ENCODE measurements at regions not wholly inside any gene's neighbourhood (a gene's known extent, or its start where the extent isn't known, plus 50 kb on each side); places are given as distances from the start of the nearest gene placed in this dataset.

DNA sequence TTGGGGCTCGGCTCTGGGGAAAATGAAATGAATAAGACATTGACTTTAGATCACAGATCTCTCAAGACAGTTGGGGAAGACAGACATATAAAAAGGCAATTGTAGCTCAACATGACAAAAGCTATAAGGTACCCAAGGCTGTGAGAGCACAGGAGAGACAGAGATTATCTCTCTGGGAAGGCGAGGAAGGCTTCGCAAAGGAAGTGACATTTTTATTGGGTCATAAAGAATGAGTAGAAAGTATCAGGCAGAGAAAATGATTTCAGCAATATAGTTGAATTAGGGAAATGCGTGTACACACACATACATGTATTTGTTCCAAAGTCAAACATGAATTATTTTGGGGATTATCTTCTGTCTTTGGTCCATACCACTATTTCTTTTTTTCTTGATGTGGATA lies 381.8 kb upstream of the ADAMTSL1 start (continued):
- TF ChIP-seq, protein P1, sequence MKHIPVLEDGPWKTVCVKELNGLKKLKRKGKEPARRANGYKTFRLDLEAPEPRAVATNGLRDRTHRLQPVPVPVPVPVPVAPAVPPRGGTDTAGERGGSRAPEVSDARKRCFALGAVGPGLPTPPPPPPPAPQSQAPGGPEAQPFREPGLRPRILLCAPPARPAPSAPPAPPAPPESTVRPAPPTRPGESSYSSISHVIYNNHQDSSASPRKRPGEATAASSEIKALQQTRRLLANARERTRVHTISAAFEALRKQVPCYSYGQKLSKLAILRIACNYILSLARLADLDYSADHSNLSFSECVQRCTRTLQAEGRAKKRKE (CRISPR knock-in tag; IDR thresholded peaks at IDR 0.05; ENCODE audit: low read depth), result no peak
- no peak for TF ChIP-seq HDAC2 (IDR thresholded peaks at IDR 0.05)
- TF ChIP-seq KDM1A (IDR thresholded peaks at IDR 0.05; ENCODE audit: low read depth), result no peak
- no peak for TF ChIP-seq JUN (IDR thresholded peaks at IDR 0.05)
- TF ChIP-seq, protein P2, sequence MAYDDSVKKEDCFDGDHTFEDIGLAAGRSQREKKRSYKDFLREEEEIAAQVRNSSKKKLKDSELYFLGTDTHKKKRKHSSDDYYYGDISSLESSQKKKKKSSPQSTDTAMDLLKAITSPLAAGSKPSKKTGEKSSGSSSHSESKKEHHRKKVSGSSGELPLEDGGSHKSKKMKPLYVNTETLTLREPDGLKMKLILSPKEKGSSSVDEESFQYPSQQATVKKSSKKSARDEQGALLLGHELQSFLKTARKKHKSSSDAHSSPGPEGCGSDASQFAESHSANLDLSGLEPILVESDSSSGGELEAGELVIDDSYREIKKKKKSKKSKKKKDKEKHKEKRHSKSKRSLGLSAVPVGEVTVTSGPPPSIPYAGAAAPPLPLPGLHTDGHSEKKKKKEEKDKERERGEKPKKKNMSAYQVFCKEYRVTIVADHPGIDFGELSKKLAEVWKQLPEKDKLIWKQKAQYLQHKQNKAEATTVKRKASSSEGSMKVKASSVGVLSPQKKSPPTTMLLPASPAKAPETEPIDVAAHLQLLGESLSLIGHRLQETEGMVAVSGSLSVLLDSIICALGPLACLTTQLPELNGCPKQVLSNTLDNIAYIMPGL (CRISPR knock-in tag; IDR thresholded peaks at IDR 0.05; ENCODE audit: borderline replicate concordance), result no peak
- TF ChIP-seq CBX8 (IDR thresholded peaks at IDR 0.05), result no peak
- TF ChIP-seq HOXA7 (CRISPR knock-in tag; IDR thresholded peaks at IDR 0.05), result no peak

DNA sequence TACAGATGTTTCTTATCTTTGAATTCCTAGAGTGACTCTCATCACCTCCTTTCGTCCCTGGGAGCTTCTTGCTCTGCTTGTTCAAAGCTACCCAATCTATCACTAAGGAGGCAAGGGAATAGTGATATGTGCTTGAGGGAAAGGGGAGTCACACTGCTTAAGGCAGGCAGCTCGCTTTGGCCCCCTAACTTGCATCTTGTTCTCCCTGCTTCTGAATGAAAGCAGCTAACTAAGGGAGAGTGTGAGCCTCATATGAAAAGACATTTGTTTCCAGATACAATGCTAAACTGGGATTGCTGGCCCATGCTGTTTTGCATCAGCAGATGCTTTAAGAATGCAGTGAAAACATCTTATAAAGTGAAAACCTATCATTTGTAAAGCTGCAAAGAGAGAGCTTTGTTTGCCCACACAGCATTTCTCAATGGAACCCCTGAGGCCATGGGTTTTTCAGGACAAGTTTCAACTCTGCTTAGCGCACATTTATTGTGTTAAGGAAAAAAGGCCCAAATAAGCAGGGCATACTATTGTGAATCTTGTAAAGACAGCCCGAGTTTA lies 367.9 kb upstream of the ADAMTSL1 start:
- ChIA-PET POLR2A (no interaction called here), CTCF (no interaction called here)
- Histone ChIP-seq H3K4me2 (no peak overlapping the region), H3K4me1 (no peaks in the 10 kb centered on the region), H3K9me3 (no peaks in the 10 kb centered on the region), H3K4me3 (no peak overlapping the region), H3K27ac (no peak overlapping the region)
- no peak for DNase-seq (ENCODE audit: low read depth in 1 of 2, low spot score in 1 of 2)
- no peak for ATAC-seq
- no peak for FAIRE-seq
- 6% methylated on average over 4 of the region's 4 CpGs for WGBS (ENCODE audit: missing lambda C conversion rate)
- no peak for TF ChIP-seq CHD2 (IDR thresholded peaks at IDR 0.05; ENCODE audit: low read length, partially characterized antibody)
- TF ChIP-seq SMC3 (IDR thresholded peaks at IDR 0.05), result no peak
- no peak for TF ChIP-seq RNF2 (IDR thresholded peaks at IDR 0.05; ENCODE audit: borderline replicate concordance, low read depth)
- TF ChIP-seq EHF (CRISPR knock-in tag; IDR thresholded peaks at IDR 0.05), result no peak
- no peak for TF ChIP-seq HOXA7 (CRISPR knock-in tag; IDR thresholded peaks at IDR 0.05)
- no peak for TF ChIP-seq MAZ (IDR thresholded peaks at IDR 0.05; ENCODE audit: borderline replicate concordance, low read depth, low read length)
- TF ChIP-seq, protein P2 (CRISPR knock-in tag; IDR thresholded peaks at IDR 0.05; ENCODE audit: borderline replicate concordance), result no peak
- no peak for TF ChIP-seq ZNF302 (CRISPR knock-in tag; IDR thresholded peaks at IDR 0.05)
- no peak for TF ChIP-seq TP53 (CRISPR knock-in tag; IDR thresholded peaks at IDR 0.05)
- TF ChIP-seq, protein P3, sequence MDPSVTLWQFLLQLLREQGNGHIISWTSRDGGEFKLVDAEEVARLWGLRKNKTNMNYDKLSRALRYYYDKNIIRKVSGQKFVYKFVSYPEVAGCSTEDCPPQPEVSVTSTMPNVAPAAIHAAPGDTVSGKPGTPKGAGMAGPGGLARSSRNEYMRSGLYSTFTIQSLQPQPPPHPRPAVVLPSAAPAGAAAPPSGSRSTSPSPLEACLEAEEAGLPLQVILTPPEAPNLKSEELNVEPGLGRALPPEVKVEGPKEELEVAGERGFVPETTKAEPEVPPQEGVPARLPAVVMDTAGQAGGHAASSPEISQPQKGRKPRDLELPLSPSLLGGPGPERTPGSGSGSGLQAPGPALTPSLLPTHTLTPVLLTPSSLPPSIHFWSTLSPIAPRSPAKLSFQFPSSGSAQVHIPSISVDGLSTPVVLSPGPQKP (IDR thresholded peaks at IDR 0.05; ENCODE audit: low read depth, low read length), result no peak
- no peak for TF ChIP-seq MYC (IDR thresholded peaks at IDR 0.05; ENCODE audit: borderline replicate concordance, low read length)
- TF ChIP-seq RARB (CRISPR knock-in tag; IDR thresholded peaks at IDR 0.05), result no peak
- TF ChIP-seq CEBPB (IDR thresholded peaks at IDR 0.05), result no peak
- TF ChIP-seq, protein P4, sequence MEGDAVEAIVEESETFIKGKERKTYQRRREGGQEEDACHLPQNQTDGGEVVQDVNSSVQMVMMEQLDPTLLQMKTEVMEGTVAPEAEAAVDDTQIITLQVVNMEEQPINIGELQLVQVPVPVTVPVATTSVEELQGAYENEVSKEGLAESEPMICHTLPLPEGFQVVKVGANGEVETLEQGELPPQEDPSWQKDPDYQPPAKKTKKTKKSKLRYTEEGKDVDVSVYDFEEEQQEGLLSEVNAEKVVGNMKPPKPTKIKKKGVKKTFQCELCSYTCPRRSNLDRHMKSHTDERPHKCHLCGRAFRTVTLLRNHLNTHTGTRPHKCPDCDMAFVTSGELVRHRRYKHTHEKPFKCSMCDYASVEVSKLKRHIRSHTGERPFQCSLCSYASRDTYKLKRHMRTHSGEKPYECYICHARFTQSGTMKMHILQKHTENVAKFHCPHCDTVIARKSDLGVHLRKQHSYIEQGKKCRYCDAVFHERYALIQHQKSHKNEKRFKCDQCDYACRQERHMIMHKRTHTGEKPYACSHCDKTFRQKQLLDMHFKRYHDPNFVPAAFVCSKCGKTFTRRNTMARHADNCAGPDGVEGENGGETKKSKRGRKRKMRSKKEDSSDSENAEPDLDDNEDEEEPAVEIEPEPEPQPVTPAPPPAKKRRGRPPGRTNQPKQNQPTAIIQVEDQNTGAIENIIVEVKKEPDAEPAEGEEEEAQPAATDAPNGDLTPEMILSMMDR (IDR thresholded peaks at IDR 0.05), result no peak

All from A549 (cell line).